ENCODE measurements at regions not wholly inside any gene's neighbourhood (a gene's known extent, or its start where the extent isn't known, plus 50 kb on each side); places are given as distances from the start of the nearest gene placed in this dataset.
A peak's percentile ranks its signal among the peaks of the same experiment; 100 is the strongest.
"Not testable (repeated sequence)": the region's sequence is repeated elsewhere in the genome, so short reads cannot be mapped to it uniquely, and the experiment has no call there.

DNA sequence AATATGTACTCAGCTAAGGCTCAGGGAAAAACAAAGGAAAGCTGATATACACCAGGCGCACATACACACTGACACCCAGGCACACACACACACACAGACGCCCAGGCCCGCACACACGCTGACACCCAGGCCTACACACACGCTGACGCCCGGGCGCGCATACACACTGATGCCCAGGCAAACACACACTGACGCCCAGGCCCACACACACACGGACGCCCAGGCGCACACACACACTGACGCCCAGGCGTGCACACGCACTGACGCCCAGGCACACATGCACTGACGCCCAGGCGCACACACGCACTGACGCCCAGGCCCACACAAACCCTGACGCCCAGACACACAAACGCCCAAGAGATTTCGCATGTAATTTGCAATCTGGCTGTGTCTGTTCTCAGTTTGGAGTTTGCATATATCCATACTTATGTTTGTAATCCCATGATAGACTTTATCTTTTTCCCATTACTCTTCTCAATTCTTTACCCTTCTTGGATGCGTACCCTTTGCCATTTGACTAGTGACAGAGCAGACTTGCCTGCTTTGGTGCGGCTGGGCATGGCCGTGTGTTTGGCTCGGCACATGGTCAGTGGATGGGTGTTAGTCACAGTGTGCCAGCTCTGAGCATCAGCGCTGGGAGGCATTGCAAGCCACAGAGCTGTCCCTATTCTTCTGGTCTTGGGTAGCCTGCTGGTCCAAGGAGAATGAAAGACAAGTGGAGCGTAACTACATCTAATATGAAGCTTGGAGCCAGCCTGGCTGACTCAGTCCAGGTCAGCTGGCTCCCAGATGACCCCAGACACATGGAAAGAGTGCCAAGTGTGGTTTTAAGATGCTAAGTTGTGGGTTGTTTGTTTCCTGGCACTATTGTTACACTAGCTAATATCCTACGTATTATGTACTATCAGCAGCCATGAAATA, 632.4 kb upstream of the ZFP42 start:
- no peak for DNase-seq

DNA sequence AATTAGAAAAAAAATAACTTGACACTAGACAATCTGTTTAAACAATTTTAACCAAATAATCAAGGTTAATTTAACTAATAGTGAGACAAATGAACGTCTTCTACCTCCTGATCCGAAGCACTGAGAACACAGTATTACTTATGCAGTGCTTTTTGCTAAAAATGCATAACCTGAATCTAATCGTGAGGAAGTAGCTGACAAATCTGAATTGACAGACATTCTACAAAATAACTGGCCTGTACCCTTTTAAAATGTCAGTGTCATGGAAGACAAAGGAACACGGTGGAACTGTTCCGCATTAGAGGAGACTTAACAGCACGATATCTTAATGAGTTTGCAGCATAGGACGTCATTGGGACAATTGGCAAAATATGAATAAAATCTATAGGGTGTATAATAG, 631.2 kb upstream of the ZFP42 start:
- no peak for DNase-seq

DNA sequence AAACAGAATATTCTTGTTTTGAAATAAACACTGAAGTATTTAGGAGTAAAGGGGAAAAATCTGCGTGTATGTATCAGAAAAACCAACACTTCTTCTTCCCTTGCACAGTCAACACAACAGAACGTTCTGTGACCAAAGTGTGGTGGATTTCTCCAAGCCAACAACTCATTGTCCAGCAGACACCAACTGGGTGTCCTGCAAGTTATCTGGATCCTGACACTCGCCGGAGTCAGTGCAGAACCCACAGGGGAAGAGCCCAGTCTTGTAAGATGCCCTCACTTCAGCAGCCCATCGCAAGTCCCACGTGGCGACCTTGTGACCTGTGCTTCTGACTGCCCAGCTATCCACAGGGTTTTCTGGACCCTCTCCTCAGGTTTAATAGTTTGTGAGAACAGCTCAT, 630.7 kb upstream of the ZFP42 start:
- no peak for DNase-seq

DNA sequence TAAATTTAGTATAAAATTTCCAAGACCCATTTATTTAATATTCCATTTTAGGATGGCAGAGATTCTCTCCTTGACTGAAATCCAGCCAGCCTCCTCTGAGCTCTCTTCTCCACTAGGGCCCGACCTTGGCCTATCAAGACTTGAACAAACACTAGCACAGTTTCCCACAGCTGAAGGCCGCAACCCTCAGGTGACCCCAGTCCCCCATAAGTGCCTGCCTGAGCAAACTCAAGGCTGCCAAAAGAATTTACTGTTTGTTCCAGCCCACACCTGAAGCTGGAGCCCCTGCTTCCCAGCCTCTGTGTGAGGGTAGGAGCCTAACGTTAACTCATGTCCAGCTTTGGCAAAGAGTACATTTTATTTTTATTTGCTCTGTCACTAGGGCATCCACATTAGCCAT, 629.0 kb upstream of the ZFP42 start:
- no peak for DNase-seq

DNA sequence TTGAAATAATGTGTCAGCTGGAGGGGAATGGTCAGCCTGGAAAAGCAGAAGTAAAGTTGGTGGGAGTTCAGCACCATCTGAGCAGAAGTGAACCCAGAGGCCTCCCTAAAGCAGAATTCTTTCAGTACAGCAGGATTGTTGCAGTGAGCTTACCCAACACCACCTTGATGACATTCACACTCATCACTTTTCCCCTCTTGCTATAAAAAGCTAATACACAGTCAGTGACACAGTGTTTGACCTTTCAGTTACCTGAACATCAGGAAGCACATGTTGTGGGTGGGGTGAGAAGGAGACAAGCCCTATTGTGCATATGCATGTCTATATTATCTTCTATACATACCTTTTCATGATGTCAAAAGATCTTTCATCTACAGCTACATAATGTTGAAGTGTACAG, 624.7 kb upstream of the ZFP42 start:
- no peak for DNase-seq

DNA sequence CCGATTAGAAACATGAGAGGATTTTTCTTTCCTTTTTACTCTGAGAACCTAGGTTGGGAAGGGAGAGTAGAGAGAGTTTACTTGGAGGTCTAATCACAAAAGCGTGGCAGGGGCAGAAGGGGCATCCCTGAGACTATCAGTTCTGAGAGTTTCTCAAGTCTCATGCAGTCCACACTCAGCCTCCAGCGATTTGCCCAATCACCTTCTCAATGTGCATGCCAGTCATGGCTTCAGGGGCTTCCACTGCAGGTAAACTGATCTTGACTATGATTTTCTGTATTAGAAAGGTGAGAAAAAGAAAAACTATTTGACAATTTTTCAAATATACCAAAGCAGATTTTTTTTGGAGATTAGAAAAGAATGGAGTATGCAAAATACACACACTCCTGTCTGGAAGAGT, 617.1 kb upstream of the ZFP42 start:
- DNase-seq, result no peak

DNA sequence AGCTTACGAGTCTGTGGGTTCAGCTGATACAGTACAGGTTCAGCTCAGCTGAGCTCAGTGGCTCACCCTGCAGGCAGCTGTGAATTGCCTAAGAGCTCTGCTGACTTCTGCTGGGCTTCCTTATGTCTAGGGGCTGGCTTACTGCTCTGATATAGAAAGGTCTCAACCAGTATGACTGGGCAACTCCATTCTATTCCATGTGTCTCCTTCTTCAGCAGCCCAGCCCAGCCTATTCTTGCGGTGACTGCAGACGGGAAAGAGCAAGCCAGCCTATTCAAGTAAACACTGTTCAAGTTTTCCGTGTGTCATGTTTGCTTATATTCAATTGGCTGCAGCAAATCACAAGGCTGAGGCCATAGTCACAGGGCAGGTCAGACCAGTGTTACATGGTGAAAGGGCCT, 615.4 kb upstream of the ZFP42 start:
- DNase-seq, result peak; percentile 4

DNA sequence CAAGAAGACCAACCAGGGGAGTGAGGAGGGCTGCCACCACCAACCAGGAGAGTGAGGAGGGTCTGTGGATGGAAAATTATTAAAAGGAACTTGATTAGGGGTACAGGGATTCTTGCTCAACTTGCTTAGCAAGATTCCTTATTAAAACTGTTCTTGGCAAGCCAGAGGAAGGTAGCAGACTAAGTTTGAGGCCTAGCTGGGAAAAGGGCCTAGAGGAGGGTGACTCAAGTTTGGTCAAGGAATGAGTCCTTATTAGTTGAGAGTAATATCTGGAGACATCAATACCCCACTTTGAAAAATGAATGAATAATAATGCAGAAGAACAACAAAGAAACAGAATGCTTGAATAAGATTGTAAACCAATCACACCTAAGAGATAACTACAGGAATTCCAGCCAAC, 612.4 kb upstream of the ZFP42 start:
- no peak for DNase-seq

DNA sequence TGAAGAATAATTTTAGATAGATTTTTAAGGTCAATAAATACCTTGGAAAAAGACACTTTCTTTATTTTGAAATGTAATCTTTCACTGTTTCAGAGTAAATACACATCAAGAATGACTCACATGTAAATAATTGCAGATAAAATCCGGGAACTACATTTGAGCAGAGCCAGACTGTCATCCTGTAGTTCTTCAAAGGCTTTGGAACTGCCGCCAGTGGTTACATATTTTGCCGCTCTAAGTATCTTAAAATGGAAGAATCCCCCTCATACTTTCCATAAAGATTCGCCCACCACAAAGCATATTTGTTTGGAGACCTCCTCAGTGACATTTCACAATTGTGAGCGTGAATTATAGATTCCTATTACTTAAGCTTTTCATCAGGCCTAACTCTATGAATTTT, 607.8 kb upstream of the ZFP42 start:
- DNase-seq, result peak; percentile 50

DNA sequence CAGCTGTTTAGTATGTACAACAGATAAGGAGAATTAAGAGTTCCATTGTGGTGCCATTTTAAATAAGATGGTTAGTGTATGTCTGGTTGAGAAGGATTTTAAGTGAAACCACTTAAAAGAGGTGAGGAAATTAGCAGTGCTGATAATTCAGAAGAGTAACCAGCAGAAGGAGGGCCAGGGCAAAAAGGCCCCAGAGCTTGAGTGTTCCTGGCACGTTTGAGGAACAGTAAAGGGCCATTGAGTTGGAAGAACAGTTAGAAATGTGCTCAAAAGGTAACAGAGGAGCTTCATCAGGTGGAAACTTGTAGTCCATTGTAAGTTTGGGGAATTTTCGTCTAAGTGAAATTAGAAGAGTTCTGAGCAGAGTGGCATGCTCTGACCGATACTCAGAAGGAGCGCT, 606.2 kb upstream of the ZFP42 start:
- DNase-seq, result no peak

DNA sequence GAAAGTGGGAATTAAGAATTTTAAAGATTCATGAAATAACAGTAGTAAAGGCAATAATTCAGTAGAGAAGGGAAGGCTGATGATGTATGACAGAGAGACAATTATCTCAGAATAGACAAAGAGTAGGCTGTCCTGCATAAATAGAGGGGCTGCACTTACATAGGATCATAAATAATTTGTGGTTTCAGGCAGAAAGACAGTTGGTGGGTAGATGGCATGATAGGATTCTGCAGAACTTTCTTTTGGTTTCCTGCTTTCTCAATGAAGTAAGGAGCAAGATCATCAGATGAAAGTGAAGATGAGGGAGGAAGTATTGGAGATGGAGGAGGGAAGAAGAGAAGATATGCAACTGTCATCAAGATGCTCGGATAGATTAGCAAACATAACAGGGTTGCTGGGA, 604.9 kb upstream of the ZFP42 start:
- peak; percentile 31 for DNase-seq

DNA sequence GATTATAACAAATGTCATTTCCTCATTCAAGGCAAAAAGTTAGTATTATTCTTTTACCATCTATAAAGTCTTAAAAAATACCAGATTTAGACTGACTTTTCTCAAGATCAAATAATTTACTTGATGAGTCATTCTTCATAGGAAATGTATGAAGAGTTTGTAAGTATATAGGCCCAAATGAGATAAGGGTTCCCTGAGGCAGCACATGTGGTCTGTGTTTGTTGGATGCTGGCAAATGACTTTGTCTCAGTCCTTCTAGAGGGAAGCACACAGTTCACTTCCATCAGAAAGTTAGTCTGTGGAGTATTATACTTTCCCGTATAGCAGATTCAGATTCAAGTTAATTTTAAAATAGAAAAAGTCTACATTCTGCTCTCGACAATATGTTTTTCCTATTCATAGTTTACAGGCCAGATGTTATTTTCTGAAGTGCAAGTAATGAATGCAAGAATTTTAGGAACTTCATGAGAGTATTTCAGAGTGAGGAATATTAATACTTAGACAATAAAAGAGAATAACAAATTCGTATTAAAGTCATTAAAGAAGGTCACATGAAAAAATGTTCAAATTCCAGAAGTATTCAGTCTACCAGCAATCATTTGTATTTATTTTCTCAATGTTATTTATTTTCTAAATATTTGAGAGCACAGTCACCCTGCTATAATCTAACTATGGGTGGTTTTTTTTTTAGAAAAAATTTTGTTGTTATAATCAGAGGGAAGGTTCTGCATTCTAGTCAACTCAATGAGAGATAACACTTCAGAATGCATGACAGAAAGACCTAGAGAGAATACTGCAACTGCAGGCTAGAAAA, 601.8 kb upstream of the ZFP42 start:
- peak; percentile 39 for DNase-seq

DNA sequence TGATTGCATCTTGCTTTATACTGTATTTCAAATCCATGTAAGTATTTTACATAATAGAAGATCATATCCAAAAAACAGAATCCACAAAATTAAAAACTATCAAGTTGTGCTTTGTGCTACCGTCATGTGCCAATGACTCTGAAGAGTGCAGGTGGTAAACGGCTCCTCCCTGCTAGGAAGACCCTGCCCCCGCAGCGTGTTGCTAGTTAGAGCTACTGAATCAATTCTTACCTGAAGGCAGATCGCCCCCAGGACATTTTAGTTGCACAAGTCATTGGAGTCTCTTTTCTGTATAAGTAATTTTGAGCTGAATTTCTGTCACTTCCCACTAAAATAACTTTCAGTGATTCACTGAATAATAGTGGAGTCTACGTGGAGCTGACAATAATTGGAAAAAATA, 599.5 kb upstream of the ZFP42 start:
- no peak for DNase-seq

DNA sequence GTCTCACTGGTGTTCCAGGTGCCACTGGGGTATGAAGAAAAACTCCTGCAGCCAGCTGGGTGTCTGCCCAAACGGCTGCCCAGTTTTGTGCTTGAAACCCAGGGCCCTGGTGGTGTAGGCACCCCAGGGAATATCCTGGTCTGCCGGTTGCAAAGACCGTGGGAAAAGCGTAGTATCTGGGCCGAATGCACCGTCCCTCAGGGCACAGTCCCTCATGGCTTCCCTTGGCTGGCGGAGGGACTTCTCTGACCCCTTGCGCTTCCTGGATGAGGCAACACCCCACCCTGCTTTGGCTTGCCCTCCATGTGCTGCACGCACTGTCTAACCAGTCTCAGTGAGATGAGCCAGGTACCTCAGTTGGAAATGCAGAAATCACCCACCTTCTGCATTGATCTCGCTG, 587.1 kb upstream of the ZFP42 start:
- not testable (repeated sequence) for DNase-seq

DNA sequence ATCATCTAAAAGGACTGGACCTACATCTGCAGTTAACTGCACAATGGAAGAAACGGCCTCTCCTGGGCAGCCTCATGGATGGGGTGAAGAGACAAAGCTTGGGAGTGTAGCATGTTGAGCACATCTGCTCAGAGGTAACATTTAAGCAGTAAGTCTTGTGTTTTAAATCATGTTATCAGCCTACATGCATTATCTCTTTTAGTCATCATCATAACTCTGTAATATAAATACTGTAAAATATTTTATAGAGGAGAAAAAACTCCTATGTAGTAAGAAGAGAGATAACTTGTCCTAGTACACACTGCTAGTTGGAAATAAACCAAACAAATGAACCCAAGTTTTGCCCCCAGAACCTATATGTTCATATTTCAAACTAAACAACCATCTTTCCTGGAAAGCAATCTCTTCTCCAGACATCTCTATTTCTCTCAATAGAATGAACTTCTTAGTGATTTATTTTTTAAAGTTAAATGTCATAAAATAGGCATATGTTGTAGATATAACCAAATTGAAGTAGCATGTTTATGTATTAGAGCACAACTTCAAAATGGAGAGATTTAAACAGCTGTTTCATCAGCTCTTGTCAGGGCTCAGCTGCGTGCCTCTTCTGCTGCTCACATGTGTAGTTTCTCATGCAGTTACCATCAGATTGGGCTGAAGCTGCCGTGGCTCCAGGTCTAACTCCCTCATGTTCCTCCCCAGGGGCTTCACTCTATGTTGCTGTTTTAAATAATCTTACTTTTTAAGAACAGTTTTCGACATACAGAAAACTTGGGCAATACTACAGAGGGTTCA, 581.8 kb upstream of the ZFP42 start:
- no peak for DNase-seq

DNA sequence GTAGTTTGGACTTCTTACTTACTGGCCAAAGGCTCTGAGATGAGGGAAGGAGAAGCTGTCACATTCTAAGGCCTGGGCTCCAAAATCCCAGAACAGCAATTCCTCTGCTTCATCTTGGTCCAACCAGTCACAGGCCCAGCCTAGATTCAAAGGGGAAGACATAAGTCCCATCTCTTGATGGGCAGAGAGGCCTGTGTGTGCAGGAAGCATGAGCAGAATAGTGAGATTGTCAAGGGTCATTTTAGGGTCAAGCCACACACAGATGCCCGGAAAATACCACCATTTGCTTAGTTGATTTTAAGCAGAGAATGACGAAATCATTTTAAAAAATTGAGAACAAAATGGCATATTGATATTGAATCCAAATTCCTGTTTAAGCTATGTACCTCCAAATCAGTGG, 580.9 kb upstream of the ZFP42 start:
- DNase-seq, result no peak

DNA sequence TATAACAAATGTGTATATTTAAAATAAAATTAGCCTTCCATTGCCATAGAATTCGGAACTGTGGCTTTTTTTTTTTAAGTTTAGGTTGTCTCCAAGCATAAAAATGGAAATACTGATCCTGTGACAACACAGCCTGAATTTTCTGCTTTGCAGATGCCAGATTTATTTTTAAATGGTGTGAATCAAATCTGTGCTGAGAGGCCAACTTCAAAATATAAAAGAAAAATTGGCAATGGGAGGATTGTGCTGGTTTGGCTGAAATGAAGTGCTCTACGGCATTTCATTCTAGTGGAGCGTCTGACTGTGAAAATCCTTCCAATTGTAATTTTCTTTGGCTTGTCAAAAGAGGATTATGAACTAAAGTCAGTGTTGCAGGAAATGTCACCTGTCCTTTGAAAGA, 580.3 kb upstream of the ZFP42 start:
- no peak for DNase-seq

DNA sequence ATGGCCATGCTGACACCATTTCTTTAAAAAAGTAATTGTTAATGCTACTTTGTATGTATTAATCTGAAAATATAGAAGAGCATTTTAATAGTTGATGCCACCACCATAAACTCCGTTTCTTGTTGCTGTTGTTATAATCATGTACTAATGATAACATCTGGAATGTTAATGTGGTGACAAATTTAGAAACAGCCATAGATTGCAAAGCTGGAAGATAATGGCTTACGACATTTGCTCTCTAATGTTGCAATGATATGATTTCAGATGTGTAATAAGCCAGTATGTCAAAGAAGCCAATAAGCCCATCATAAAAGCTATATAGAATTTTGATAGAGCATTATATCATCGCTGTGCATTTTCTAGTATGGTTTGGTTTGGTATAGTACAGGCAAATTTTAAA, 579.4 kb upstream of the ZFP42 start:
- no peak for DNase-seq

DNA sequence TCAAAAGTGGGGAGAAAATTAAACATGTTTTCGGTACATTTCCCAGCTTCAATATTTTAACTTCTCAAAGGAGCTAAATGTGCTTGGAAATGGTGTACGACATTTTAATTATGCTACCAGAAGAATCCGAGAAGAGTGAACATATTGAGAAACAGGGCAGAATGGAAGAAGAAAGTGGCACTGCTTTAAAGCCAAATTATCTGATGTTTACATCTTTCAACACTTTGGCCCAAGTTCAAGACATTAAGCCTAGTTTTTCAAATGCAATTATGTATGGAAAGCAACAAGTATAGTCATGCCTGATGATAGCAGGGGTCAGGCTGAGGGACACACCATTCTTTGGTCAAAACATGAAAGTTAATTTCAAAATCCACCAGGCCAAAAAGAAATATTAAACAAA, 577.9 kb upstream of the ZFP42 start:
- DNase-seq, result no peak

DNA sequence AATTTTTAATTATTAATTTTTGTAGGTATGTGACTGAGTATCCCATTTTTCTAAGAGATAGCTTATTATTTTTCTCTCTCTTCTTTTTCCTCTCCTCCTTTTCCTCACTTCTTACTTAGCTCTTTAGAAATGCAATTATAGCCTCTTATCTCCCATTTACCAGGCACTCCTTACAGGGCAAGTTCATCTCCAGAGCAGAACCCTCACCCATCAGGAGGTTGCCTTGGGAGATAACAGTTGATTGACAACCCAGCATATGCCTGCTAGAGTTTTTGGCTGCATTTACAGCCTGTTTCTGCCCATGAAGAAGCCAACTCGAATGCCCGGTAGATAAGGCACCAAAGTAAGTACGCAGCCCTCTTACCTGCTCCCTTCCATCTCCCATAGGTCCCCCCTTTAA, 572.9 kb upstream of the ZFP42 start:
- no peak for DNase-seq

DNA sequence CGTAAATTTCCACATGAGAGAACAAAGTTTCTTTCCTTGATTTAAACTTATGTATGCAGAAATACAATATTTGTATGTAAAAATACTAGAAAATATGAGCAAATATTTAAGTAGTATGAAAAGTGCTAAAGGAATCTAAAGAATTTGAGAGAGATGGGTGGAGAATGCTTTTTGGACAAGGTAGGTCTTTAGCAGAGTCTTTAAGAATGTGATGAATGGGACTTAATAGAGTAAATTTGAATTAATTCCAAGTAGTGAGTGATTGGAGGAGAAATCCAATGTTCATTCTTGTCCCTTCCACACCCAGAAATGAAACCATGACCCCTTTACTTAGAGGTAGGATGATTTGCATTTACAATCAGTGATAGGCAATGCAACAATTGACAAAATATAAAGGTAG, 570.9 kb upstream of the ZFP42 start:
- DNase-seq, result peak; percentile 20

DNA sequence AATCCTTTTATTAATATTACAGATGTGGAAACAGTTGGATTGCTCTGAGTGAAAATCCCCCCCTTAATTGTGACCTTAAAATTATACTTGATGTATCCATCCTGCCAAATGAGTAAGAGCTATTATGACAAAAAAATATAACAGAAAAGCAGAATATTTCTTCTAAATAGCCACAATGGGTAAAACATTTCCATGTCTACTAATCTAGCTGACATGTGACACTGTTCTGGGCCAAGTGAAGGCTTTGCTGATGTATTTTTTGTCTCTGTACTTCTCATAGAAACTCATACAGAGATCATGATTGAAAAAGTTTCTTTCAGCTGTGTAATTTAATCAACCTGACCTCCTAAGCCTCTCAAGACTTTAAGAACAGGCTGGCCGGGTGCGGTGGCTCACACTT, 569.1 kb upstream of the ZFP42 start:
- DNase-seq, result no peak

DNA sequence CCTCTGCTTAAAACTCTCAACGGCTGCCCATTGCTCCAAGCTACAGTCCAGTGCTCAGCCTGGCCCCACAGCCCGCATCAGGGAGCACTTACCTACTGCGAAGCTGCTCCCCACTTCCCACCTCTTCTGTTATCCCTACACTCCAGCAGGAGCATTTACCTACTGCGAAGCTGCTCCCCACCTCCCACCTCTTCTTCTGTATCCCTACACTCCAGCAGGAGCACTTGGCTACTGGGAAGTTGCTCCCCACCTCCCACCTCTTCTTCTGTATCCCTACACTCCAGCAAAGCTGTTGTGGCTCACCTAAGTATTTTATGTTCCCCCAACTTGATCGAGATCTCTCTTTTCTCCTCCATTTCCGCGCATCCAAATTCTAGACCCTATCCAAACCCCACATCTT, 563.3 kb upstream of the ZFP42 start:
- no peak for DNase-seq
